Tibial nerve (tissue), 4 donors: ENCODE measurements at regions not wholly inside any gene's neighbourhood (a gene's known extent, or its start where the extent isn't known, plus 50 kb on each side); places are given as distances from the start of the nearest gene placed in this dataset.
"Not testable (repeated sequence)": the region's sequence is repeated elsewhere in the genome, so short reads cannot be mapped to it uniquely, and the experiment has no call there.

ENCODE experiments used
- DNase-seq, 2 donors: peaks; one replicate each; pipeline ENCODE4 v3.0.0-alpha.2; 2019; ENCODE audit warnings: low spot score in 2 of 2
- H3K27ac ChIP-seq, 4 donors: fragments of 200-600 bp; sonication (generic) in 3 of 4; one replicate each; pipeline ENCODE4 v1.5.1; 2017 to 2019; ENCODE audit warnings: mild to moderate bottlenecking in 1 of 4
- H3K27me3 ChIP-seq, 2 donors: fragments of 200-600 bp; sonication (generic) in 1 of 2; one replicate each; pipeline versions ENCODE4 v1.5.1 to v1.6.0; 2017 to 2019
- H3K36me3 ChIP-seq, 3 donors: fragments of 200-600 bp; sonication (generic); one replicate each; pipeline ENCODE4 v1.5.1; 2018 to 2019
- H3K4me1 ChIP-seq, 4 donors: fragments of 200-600 bp; sonication (generic) in 3 of 4; one replicate each; pipeline ENCODE4 v1.5.1; 2017 to 2019
- H3K4me3 ChIP-seq, 4 donors: fragments of 200-600 bp; sonication (generic) in 3 of 4; one replicate each; pipeline ENCODE4 v1.5.1; 2017 to 2019; ENCODE audit warnings: mild to moderate bottlenecking in 1 of 4, moderate library complexity in 1 of 4
- H3K9me3 ChIP-seq, 4 donors: fragments of 200-600 bp; sonication (generic) in 3 of 4; one replicate each; pipeline ENCODE4 v1.5.1; 2017 to 2019
- EP300 ChIP-seq, 2 donors: sonication (generic); formaldehyde crosslinking; IDR thresholded peaks; one replicate each; pipeline ENCODE4 v1.6.1; 2017; ENCODE audit warnings: antibody characterized with exemption in 2 of 2, mild to moderate bottlenecking in 1 of 2
- POLR2A ChIP-seq, 2 donors: fragments of 450-650 bp; IDR thresholded peaks; one replicate each; pipeline ENCODE4 v1.6.1; 2017; ENCODE audit warnings: antibody characterized with exemption in 2 of 2, mild to moderate bottlenecking in 2 of 2, moderate library complexity in 2 of 2
- WGBS, 2 donors: methylation state at CpG; one replicate each; pipeline ENCODE4 v1.1.5; 2018; 5-methylcytosine and 5-hydroxymethylcytosine counted together
- TF ChIP-seq, protein P1 (sequence below), 5 experiments: fragments of 200-600 bp in 3 of 5; fragments of 450-650 bp in 2 of 5; sonication (generic) in 3 of 5; IDR thresholded peaks; one replicate each; pipeline ENCODE4 v1.5.1; 2016 to 2019; ENCODE audit warnings: antibody characterized with exemption in 5 of 5, mild to moderate bottlenecking in 3 of 5, moderate library complexity in 2 of 5

DNA sequence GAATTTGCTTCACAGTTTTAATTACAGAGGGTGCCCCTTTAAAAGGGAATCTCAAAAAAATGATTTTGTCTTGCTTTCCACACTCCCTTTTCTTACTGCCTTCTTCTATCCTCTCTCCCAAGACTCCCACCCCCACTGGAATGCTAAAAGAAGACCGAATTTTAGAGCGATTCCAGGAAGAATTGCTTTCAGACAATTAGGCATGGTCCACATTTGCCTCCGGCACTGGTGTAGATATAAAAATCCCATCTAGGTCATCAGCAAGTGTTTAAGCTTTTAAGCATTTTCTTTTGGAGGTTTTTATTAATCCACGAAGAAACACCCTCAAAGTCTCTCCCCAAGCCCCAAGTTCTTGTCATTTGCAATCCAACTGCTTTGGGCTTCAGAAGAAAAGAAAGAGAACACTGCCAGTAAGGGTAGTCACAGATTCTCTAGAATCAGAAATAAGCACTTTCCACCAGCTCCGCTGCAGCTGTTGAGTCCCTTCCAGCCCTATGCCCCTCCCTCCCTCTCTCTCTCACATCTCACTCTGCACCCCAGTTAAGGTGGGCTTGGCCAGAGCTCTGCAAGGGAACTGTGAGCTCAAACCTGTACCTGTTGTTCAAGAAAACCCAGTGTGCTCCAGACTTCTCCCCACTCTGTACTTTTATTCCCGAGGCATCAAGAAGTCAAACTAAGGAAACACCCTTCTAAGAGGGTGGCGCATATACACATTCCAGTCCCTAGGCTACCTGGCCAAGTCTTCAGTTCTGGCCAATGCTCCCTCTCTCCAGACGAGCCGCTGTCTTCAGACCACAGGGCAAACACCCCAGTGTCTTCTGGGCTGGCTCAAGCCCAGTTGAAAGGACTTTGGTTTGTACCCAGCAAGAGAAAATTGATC, 170.2 kb downstream of the RGS9 start:
- no peaks in the 10 kb centered on the region for H3K4me1 ChIP-seq
- H3K27me3 ChIP-seq, result no peaks in the 10 kb centered on the region
- no peaks in the 10 kb centered on the region for H3K36me3 ChIP-seq
- no peak for TF ChIP-seq EP300 (IDR thresholded peaks at IDR 0.05)
- no peak for TF ChIP-seq POLR2A (IDR thresholded peaks at IDR 0.05)
- TF ChIP-seq, protein P1, sequence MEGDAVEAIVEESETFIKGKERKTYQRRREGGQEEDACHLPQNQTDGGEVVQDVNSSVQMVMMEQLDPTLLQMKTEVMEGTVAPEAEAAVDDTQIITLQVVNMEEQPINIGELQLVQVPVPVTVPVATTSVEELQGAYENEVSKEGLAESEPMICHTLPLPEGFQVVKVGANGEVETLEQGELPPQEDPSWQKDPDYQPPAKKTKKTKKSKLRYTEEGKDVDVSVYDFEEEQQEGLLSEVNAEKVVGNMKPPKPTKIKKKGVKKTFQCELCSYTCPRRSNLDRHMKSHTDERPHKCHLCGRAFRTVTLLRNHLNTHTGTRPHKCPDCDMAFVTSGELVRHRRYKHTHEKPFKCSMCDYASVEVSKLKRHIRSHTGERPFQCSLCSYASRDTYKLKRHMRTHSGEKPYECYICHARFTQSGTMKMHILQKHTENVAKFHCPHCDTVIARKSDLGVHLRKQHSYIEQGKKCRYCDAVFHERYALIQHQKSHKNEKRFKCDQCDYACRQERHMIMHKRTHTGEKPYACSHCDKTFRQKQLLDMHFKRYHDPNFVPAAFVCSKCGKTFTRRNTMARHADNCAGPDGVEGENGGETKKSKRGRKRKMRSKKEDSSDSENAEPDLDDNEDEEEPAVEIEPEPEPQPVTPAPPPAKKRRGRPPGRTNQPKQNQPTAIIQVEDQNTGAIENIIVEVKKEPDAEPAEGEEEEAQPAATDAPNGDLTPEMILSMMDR (IDR thresholded peaks at IDR 0.05), result no peak
- no peak overlapping the region for H3K27ac ChIP-seq
- no peak for DNase-seq
- peaks cover 0 to 2% (median 0%) of the 10 kb centered on the region in 4 donors for H3K9me3 ChIP-seq
- 54 to 55% methylated on average over 9 of the region's 9 CpGs for WGBS, 2 donors
- H3K4me3 ChIP-seq, result no peak overlapping the region

DNA sequence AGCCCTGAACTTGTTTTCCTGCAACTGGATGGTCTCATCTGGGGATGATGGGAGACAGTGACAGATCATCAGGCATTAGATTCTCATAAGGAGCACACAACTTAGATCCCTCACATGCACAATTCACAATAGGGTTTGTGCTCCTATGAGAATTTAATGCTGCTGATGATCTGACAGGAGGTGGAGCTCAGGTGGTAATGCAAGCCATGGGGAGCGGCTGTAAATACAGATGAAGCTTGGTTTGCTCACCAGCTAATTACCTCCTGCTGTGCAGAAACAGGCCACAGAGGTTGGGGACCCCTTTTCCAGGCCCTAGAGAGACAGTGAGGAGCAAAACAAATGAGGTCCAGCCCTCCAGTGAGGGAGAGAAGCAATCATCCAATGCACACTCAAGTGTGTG, 168.6 kb downstream of the RGS9 start:
- TF ChIP-seq EP300 (IDR thresholded peaks at IDR 0.05) (no peak), POLR2A (IDR thresholded peaks at IDR 0.05) (no peak)
- TF ChIP-seq, protein P1 (IDR thresholded peaks at IDR 0.05), result no peak
- no peaks in the 10 kb centered on the region for H3K36me3 ChIP-seq
- no peaks in the 10 kb centered on the region for H3K27me3 ChIP-seq
- H3K27ac ChIP-seq, result no peak overlapping the region
- no peak overlapping the region for H3K4me3 ChIP-seq
- no peak for DNase-seq
- peaks cover 0 to 2% (median 0%) of the 10 kb centered on the region in 4 donors for H3K9me3 ChIP-seq
- WGBS, 2 donors, result 89 to 90% methylated on average over 1 of the region's 1 CpG
- H3K4me1 ChIP-seq, result no peaks in the 10 kb centered on the region

DNA sequence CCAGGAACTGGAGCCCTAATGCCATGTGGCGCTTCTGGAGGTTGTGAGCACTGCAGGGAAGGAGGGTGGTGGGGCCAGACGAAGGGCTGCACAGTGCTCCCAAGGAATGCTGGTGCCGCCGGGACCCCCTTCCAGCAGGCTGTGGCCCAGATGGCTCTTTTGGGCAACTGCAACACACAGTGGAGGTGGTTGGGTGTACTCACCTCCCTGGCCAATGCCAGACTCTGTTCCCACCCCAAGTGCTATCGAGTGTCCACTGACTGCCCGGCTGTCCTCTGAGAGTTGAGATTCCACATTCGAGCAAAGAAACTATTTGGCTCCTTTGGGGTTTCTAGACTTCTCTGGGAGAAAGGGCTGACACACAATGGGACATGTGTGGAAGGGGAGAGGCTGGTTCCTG, 167.9 kb downstream of the RGS9 start:
- WGBS, 2 donors, result 91 to 96% methylated on average over 7 of the region's 7 CpGs
- Histone ChIP-seq H3K9me3 (peaks cover 0 to 2% (median 0%) of the 10 kb centered on the region in 4 donors), H3K4me1 (no peaks in the 10 kb centered on the region), H3K4me3 (no peak overlapping the region), H3K27ac (no peak overlapping the region), H3K27me3 (no peaks in the 10 kb centered on the region), H3K36me3 (no peaks in the 10 kb centered on the region)
- TF ChIP-seq, protein P1 (IDR thresholded peaks at IDR 0.05), result no peak
- no peak for TF ChIP-seq EP300 (IDR thresholded peaks at IDR 0.05)
- TF ChIP-seq POLR2A (IDR thresholded peaks at IDR 0.05), result no peak
- DNase-seq, result no peak

DNA sequence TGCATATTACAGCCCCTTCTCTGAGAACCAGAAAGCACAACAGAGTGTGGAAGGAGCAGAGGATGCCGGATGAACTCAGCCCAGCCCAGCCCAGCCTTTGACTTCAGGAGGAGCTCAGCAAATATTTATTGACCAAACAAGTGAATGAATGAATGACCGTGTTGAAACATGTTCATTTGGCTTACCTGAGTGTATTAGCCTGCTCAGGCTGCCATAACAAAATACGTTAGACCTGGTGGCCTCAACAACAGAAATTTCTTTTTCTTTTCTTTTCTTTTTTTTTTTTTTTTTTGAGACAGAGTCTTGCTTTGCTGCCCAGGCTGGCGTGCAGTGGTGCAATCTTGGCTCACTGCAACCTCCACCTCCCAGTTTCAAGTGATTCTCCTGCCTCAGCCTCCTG, 164.7 kb downstream of the RGS9 start:
- H3K27ac ChIP-seq, H3K9me3 ChIP-seq, H3K36me3 ChIP-seq, DNase-seq, H3K27me3 ChIP-seq, H3K4me3 ChIP-seq, H3K4me1 ChIP-seq: not testable (repeated sequence)
- 87 to 90% methylated on average over 4 of the region's 4 CpGs for WGBS, 2 donors

DNA sequence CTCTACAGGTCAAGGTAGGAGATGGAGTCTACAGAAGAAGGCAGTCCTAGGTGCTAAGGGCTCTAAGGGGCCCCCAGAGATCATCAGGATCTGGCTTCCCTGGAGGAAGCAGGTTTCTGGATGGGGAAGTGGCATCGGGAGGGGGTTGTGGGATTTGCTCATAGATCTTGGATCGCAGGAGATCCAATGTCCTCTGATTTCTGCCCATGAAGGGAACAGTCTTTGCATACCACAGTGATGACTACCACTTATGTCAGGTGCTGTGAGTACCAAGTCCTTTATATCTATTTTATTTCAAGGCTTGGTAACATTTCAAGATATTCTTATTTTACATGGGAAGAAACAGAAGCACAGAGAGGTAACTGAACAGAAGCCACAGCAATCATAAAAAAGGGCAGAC, 164.0 kb downstream of the RGS9 start:
- H3K4me3 ChIP-seq, result no peak overlapping the region
- H3K27me3 ChIP-seq, result no peaks in the 10 kb centered on the region
- TF ChIP-seq POLR2A (IDR thresholded peaks at IDR 0.05) (no peak), EP300 (IDR thresholded peaks at IDR 0.05) (no peak)
- TF ChIP-seq, protein P1 (IDR thresholded peaks at IDR 0.05), result no peak
- no peaks in the 10 kb centered on the region for H3K4me1 ChIP-seq
- no peak overlapping the region for H3K27ac ChIP-seq
- no peak for DNase-seq
- WGBS, 2 donors, result 88 to 90% methylated on average over 2 of the region's 2 CpGs
- H3K9me3 ChIP-seq, result peaks cover 0 to 2% (median 0%) of the 10 kb centered on the region in 4 donors
- H3K36me3 ChIP-seq, result no peaks in the 10 kb centered on the region
